Neural progenitor cell (in vitro differentiated cells): ENCODE measurements at regions not wholly inside any gene's neighbourhood (a gene's known extent, or its start where the extent isn't known, plus 50 kb on each side); places are given as distances from the start of the nearest gene placed in this dataset.

Experiments used
- CTCF ChIP-seq: fragments of 200-600 bp; sonication (generic); IDR thresholded peaks from 2 replicates; pipeline ENCODE4 v1.5.1; 2017; ENCODE audit warnings: antibody characterized with exemption, mild to moderate bottlenecking
- EZH2 ChIP-seq: fragments of 200-600 bp; sonication (generic); IDR thresholded peaks from 2 replicates; pipeline ENCODE4 v1.6.1; 2017; ENCODE audit warnings: antibody characterized with exemption, mild to moderate bottlenecking, moderate library complexity
- EZH2phosphoT487 ChIP-seq: fragments of 200-600 bp; sonication (generic); IDR thresholded peaks from 2 replicates; pipeline ENCODE4 v1.6.1; 2017; ENCODE audit warnings: antibody characterized with exemption

- TF ChIP-seq EZH2 (no peak), CTCF (no peak), EZH2phosphoT487 (no peak)
Measured at GRCh38 chr18:8894823-8895222, 189.5 kb downstream of the MTCL1 start.
